Ovary (tissue), 3 donors: ENCODE measurements at regions not wholly inside any gene's neighbourhood (a gene's known extent, or its start where the extent isn't known, plus 50 kb on each side); places are given as distances from the start of the nearest gene placed in this dataset.

Source experiments
- CTCF ChIP-seq, 3 donors: fragments of 450-650 bp in 2 of 3; fragments of 200-600 bp in 1 of 3; IDR thresholded peaks; one replicate each; pipeline versions ENCODE4 v1.5.1 to v1.8.0; 2016 to 2022; ENCODE audit warnings: antibody characterized with exemption in 3 of 3, mild to moderate bottlenecking in 1 of 3
- EP300 ChIP-seq: sonication (generic); formaldehyde crosslinking; IDR thresholded peaks from one replicate; pipeline ENCODE4 v1.6.1; 2017; ENCODE audit warnings: antibody characterized with exemption
- donor health status: DM: no; HTN: no; CAD: no.

GRCh38 chr5:3333105-3333504 lies 262.5 kb upstream of the IRX1 start:
- no peak for TF ChIP-seq EP300
- TF ChIP-seq CTCF (IDR thresholded peaks at IDR 0.05): no peak
